ENCODE measurements at regions not wholly inside any gene's neighbourhood (a gene's known extent, or its start where the extent isn't known, plus 50 kb on each side); places are given as distances from the start of the nearest gene placed in this dataset.

- DNase-seq (ENCODE audit: low read depth): no peak
These were observed 80.1 kb upstream of the ALDH1B1 start for GRCh38 chr9:38312406-38312805.

DNA sequence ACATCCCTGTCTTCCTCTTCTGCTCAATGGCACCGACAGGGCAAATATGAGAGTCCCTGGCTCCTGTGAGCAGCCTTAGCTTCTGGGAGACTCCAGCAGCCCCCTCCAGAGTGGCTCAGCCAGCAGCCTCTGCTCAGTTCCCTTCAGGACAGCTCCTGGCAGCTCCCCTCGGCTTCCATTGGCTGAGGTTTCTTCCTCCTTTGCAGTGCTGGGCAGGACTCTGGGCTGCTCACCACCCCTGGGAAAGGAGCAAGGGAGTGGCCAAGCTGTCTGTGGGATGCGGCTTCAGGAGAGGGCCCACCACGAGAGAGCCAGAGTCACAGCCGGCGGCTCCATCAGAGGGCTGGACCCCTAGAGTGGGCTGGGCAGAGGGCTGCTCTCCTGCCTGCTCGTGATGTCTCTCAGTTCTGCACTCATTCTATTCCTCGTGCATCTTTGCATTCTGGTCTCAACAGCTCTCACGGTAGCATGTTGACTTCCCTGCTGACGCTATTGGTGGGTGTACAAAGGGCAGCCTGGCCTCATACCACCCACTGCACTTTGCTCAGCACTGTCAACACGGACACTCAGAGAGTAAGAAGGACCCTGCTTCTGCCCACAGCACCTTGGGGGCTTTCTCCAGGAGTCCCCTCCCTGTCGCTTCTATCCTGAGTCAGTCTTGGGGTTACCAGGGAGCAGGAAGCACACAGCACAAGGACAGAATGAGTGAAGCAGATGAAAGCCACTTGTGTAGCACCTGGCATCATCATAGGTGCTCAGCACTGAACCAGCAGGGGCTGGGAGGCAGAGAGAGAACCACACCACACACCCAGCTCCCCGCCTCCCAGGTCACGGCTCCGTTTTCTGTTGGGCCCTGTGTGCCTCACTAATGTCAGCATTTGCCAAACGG, 80.9 kb upstream of the ALDH1B1 start:
- DNase-seq (ENCODE audit: low read depth): no peak

DNA sequence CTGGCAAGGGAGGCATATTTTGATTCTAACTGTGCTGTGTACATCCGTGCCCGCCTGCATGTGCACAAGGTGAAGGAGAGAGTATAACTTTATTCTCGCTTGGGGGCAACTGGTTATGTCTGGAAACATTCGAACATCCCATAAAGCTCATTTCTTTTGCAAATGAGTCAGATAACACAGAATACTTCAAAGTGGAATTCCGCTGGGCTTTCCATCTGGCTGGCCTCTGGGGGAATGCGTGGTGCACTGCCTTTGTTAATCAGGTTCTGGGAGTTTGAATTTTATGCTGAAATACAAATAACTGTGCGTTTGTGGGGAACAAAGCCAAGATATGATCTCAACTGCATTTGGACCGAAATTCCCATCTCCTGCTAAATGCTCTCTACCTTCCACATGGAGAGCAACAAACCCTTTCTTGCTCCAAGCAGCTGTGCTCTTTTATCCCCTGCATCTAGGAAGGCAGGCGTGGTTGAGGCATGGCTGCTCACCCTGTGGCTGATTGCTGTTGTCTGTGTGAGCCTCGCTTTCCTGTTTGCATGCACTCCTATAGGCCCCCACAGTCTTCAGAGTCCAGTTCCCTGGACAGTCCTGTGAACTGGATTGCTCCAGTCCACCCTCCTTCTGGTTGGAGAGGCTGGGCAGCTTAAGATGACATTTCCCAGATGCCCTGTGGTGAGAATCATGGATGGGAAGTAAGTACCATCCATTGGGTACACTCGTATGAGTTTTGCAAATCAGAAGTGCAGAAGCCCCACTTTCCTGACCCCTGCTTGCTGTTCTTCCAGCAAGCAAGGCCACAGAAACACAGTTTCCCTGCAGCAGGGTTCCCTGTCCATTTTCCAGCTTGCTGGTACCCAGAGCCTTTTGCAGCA, 82.9 kb upstream of the ALDH1B1 start:
- peak; percentile 23 for DNase-seq (ENCODE audit: low read depth)

DNA sequence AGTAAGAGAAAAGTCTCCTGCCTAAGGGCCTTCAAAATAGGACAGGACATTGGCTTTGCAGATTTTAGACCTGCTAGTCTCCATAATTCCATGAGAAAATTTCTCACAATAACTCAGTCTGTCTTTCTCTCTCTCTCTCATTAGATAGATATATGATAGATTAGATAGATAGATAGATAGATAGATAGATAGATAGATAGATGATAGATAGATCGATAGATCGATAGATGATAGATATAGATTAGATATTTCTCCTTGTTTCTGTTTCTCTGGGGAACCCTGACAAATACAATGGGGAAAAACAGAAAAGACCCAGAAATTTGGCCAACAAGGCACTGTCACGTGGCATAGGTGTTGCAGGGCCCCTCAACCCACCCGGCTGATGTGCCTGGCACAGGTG, 84.4 kb upstream of the ALDH1B1 start:
- no peak for DNase-seq (ENCODE audit: low read depth)

DNA sequence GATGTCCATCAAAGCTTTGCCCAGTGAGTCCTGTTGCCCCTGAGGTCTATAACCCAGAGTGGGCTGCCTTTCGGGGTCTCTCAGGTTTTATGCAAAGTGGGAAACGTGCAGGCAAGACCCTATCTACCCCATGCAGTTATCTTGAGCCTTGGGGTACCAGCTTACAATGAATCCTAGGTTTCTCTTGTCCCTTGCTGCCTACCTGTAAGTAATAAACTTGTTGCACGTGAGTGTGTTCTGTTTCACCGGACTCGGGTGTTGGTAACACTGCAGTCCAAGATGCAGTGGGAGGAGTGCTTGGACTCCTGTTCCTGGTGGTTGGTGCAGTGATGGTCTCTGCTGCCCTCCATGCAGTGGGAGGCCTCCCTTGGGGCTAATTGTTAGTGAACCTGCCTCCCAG, 85.6 kb upstream of the ALDH1B1 start:
- no peak for DNase-seq (ENCODE audit: low read depth)

- no peak for DNase-seq (ENCODE audit: low read depth)
These were observed 86.9 kb upstream of the ALDH1B1 start for GRCh38 chr9:38305582-38305981.

GRCh38 chr9:38301376-38302106, 91.0 kb upstream of the ALDH1B1 start:
- DNase-seq (ENCODE audit: low read depth): no peak

DNA sequence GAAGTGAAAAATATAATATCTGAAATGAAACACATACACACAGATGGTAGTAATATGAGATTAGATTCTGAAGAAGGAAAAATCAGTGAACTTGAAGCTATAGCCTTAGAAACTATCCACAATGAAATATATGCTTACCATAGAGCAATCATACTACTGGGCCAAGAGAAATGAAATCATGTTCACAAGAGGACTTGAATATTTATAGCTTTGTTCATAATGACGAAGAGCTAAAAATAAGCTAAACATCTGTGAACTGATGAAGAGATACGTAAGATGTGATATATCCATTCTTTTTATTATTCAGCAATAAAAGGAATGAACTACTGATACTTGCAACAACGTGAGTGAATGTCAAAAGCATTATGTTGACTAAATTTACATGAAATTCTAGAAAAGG, 92.6 kb upstream of the ALDH1B1 start:
- DNase-seq (ENCODE audit: low read depth): no peak

DNA sequence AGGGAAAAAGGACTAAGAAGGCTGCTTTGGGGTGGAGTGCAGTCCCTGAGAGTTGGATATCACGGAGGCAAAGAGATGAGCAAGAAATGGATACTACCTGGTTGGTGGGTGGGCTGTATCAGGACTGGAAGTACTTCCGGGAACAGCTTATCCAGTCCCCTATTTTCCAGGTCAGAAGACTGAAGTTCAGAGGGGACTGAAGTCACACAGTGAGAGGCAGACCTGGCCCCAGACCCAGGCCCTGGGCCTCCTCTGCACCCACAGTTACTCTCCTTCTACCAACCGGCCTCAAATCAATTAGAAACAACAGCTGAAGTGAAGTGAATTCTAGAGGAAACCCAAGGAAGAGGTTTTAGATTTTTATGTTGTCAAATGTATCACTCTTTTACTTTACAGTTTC, 93.6 kb upstream of the ALDH1B1 start:
- no peak for DNase-seq (ENCODE audit: low read depth)

DNA sequence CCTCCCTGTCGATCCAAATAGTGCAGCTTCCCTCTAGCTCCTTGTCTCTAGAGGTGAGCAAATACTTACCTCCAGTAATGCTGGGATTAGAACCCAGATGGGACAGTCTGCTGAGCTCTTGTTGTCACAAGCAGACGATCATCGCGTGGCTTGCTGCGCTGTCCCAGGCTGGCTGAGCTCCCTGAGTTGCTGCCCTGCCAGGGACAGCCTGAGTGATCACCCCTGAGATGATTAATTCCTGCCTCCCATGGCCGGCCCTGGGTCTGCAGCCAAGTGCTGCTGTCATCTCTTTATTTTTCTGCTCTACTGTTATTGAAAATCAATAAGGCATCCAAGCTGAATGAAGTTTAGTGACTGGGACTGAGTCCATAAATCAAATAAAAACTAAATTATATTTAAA, 94.0 kb upstream of the ALDH1B1 start:
- DNase-seq (ENCODE audit: low read depth): no peak

GRCh38 chr9:38296807-38297206, 95.7 kb upstream of the ALDH1B1 start:
- no peak for DNase-seq (ENCODE audit: low read depth)

DNA sequence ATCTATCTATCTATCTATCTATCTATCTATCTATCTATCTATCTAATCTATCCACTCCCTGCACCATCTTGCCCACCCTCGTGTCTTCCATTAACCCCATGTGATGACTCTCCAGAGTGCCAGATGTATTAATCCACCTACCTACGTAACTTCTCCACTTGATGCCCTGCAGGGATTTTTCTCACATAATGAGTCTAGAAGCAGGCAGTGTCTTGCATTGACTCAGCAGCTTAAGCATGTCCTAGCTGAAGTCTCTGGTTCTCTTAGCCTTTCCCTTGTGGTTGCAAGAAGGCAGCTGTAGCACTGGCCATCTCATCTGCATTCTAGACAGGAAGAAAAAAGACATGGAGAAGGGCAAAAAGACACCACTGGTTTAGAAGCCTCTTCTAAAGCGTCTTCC, 96.7 kb upstream of the ALDH1B1 start:
- DNase-seq (ENCODE audit: low read depth): no peak

DNA sequence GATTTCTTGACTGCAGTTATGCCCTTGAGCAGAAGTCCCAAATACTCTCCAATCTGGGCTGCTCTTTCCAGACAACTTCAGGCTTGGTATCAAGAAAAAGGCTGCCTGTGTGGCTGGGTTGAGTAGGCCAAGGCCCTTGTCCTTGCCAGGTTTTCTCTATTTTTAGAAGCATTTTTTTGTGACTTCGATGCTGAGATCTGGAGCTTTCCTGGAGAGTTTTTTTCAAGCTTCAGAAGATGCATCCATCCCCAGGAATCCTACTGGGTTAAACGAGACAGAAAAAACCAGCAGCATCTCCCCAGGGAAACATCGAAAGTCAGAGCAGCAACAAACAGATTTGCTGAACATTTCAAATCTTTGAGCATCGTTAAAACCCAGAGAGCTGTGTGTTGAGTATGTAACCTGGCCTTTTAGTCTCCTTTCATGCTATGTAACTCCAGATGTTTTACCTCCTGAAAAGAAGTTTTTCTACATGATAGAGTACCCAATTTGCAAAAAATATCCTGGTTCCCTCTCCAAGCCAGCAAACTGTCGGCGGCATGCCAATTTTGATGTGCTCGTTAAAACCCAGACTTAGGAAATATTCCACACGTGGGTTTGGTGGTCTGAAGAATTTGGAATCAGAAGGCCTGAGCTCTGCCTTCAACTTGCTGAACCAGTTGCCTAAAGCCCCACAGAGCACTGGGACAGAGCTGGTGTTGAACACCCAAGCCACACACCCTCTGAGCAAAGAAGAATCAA, 98.1 kb upstream of the ALDH1B1 start:
- no peak for DNase-seq (ENCODE audit: low read depth)

DNA sequence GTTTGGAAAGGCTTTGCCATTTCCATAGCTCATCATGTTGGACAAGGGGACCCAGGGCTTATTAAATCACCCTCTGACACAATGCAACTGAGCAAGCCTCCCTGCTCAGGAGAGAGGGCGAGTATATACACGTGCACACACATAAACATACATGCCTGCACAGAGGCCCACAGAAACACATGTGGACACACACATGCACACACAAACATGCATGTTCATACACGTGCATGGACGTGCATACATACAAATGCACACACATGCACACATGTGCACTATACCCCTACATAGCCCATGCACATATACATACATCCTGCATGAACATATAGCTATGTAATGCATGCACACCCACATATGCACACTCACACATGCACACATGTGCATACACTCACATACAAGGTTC, 99.5 kb upstream of the ALDH1B1 start:
- no peak for DNase-seq (ENCODE audit: low read depth)

GRCh38 chr9:38292480-38292879, 100.0 kb upstream of the ALDH1B1 start:
- DNase-seq (ENCODE audit: low read depth): no peak

DNA sequence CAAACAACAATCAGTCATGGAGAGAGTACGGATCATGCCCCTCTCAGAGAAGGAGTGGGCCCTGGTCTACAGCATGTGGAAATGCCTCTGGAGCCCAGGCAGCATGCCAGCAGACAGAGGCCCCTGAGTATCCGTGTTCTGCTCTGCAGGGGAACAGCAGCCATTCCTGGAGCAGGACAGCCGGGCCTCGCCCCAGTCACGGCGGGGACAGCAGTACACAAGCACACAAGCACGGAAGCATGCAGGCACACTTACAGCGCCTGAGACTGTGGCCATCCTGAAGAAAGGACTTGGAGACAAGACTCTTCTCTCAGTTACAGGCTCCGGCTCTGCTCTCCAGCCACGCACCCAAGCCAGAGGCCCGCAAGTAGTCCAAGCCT, 102.6 kb upstream of the ALDH1B1 start:
- DNase-seq (ENCODE audit: low read depth): no peak

- DNase-seq (ENCODE audit: low read depth): no peak
These were observed 103.2 kb upstream of the ALDH1B1 start for GRCh38 chr9:38289236-38289865.

DNA sequence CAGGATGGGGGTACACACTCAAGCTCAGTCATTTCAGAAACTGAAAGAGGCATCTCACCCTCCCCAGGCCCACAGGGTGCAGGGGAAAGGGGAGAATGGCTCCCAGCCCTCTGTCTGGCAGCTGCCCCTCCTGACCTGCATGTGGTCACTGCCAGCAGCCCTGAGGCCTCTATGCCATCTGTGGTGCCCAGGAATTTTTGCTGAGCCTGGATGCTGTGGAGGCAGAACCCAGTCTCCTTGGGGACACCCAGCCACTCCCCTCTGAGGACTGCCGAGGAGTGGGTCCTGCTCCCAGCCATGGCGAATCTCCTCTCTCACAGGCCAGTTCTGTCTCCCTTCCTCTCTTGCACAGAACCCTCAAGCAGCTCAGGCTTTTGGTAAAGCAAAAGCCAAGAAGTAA, 104.0 kb upstream of the ALDH1B1 start:
- no peak for DNase-seq (ENCODE audit: low read depth)

DNA sequence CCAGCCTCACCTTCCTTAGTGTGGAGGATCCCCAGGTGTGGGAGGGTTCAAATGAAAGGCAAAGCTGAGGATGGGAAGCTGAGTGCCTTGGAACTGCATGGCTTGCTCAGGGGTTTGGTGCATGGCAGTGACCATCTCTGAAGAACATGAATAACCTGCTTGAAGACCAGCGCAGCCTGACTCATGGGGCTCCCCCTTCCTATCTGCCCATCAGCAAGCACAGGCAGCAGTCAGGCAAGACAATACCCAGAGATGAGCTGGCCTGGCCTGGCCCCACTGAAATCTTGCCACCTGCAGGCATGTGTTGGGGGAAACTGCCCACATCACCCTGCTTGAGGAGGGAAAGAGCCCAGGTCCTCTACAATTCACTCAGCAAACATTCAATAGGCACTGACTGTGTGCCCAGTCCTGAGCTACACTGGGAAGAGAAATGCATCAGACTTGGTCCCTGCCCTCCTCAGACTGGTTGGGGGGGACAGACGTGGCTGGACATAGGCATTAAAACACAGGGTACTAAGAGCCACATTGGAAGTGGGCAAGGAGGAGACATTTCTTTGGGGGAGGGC, 105.0 kb upstream of the ALDH1B1 start:
- DNase-seq (ENCODE audit: low read depth): no peak

GRCh38 chr9:38286766-38287165, 105.7 kb upstream of the ALDH1B1 start:
- no peak for DNase-seq (ENCODE audit: low read depth)

DNA sequence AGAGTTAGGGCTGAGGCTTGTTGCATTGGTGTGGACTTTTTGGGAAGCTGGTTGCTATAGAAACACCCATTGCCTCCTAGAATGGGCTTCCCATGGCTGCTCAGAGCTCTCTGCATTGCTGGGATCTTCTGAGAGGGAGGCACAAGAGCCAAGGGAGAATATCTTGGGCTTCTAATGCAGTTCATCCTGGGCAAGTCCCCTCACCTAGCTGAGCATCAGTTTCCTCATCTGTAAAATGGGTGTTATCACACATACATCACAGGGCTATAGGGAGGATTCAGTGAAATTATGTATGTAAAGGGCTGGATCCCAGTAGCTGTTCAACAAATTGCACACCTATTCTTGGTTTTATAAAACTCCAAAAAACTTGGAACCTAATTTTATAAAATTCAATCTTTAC, 106.1 kb upstream of the ALDH1B1 start:
- no peak for DNase-seq (ENCODE audit: low read depth)
